ENCODE measurements at regions not wholly inside any gene's neighbourhood (a gene's known extent, or its start where the extent isn't known, plus 50 kb on each side); places are given as distances from the start of the nearest gene placed in this dataset.

DNA sequence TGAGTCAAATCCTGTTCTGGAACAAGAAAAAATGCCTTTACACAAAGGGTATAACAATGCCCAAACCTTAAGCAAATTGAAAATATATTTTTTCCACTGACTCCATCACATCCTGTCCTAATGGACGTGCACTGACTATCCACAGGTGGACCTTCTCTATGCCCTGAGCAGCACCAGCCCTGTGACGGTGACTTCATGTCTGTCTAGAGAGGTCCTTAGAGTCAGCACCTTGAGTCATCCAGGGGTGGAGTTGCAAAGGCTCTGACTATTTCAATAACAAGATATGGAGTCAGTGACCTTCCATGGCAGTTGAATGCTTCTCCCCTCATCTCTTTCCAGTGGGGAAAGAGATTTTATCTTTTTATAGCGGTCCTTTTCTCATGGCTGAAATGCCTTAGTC, 78.0 kb downstream of the YIPF5 start:
- H3K27ac ChIP-seq = no peak overlapping the region
- no peak for TF ChIP-seq ZFX (IDR thresholded peaks at IDR 0.05; ENCODE audit: borderline replicate concordance)
- TF ChIP-seq, protein P1, sequence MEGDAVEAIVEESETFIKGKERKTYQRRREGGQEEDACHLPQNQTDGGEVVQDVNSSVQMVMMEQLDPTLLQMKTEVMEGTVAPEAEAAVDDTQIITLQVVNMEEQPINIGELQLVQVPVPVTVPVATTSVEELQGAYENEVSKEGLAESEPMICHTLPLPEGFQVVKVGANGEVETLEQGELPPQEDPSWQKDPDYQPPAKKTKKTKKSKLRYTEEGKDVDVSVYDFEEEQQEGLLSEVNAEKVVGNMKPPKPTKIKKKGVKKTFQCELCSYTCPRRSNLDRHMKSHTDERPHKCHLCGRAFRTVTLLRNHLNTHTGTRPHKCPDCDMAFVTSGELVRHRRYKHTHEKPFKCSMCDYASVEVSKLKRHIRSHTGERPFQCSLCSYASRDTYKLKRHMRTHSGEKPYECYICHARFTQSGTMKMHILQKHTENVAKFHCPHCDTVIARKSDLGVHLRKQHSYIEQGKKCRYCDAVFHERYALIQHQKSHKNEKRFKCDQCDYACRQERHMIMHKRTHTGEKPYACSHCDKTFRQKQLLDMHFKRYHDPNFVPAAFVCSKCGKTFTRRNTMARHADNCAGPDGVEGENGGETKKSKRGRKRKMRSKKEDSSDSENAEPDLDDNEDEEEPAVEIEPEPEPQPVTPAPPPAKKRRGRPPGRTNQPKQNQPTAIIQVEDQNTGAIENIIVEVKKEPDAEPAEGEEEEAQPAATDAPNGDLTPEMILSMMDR (IDR thresholded peaks at IDR 0.05) = no peak

DNA sequence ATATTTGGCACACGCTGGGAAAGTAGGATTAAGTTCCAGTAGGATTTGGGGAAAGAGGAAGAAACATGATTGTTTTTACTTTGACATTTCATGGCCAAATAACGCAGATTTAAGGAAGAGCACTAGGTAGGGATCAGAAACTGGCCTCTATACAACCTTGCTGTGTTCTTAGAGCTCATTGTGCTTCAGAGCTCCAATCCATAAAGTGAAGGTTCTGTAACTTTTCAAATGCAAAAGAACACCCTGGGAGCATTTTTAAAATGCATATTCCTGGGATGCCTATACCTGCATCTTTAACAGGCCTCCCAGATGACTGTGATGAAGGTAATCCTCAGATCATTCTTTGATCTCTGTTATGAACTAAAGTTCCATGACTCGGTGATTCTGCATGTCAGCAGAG, 77.1 kb downstream of the YIPF5 start:
- no peak overlapping the region for H3K27ac ChIP-seq
- TF ChIP-seq, protein P1 (IDR thresholded peaks at IDR 0.05) = no peak
- TF ChIP-seq ZFX (IDR thresholded peaks at IDR 0.05; ENCODE audit: borderline replicate concordance) = no peak

DNA sequence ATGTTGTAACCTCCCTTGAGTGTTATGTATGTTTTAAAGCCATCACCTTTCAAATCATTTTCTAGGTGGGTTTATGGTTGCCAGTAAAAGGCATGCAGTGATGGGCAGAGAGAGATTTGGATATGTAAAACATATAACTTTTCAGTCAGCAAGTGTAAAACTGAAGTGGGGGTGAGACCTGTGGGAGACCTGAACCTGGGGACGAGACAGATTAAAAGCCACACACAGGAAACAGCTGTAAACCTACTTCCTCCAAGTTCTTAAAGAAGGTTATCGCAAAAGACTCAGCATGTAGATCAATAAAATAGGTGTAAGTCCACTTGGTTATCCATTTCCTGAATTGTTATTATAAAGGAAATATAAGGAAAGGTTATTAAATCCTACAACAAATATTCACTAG, 76.6 kb downstream of the YIPF5 start:
- H3K27ac ChIP-seq = no peak overlapping the region
- no peak for TF ChIP-seq ZFX (IDR thresholded peaks at IDR 0.05; ENCODE audit: borderline replicate concordance)

DNA sequence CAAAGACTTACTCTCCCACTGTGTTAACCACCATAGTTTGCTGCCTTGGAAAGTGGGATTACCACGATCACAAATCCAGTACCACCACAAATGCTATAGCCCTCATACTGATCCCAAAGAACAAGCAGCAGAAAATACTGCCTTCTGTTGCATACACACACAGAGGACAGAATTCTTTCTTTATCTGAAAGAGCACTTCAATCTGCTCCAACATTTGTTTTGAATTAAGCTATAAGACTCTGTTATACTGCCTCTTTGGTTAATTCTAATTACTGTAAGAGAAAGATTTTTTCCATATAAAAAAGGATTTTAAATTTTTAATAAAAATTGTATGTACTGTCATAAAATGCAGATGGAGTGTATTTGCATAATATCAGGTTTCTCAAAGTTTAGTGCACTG, 69.8 kb downstream of the YIPF5 start:
- H3K27ac ChIP-seq = no peak overlapping the region
- TF ChIP-seq, protein P1 (IDR thresholded peaks at IDR 0.05) = no peak
- no peak for TF ChIP-seq ZFX (IDR thresholded peaks at IDR 0.05; ENCODE audit: borderline replicate concordance)

DNA sequence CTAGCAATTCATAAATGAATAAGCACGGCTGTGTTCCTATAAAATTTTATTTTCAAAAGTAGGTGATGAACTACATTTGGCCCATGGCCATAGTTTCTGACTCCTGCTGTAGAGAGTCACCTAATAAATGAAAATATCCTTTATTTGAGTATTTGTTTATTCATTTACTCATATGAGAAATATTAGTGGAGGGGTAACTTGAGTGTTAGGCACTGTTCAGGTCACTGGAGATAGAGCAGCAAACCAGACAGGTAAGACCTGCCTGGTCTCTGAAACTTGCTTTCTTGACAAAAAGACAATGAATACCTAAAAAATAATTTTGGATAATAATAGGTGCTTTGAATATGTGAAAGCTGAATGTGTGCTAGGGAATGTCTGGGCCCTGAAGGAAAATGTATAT, 68.8 kb downstream of the YIPF5 start:
- TF ChIP-seq ZFX (IDR thresholded peaks at IDR 0.05; ENCODE audit: borderline replicate concordance) = no peak
- TF ChIP-seq, protein P1 (IDR thresholded peaks at IDR 0.05) = no peak
- H3K27ac ChIP-seq = no peak overlapping the region

DNA sequence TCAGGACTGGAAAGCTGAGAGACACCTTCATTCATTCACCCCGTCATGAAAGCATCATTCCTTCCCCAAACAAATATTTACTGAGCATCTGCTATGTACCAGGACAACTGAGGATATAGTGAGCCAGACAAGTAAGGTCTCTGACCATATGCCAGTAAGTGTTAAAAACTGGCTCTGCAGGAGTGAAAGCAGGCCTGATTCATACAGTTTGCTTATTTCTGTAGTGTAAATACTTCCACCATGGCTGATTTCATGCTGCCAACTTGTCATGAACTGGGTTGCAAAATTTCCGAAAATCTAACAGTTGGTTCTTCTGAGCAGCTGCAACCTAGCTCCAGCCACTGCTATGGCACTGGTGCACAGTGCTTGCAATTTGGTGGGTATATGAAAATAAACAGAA, 68.1 kb downstream of the YIPF5 start:
- H3K27ac ChIP-seq = no peak overlapping the region
- TF ChIP-seq ZFX (IDR thresholded peaks at IDR 0.05; ENCODE audit: borderline replicate concordance) = no peak
- TF ChIP-seq, protein P1 (IDR thresholded peaks at IDR 0.05) = no peak

DNA sequence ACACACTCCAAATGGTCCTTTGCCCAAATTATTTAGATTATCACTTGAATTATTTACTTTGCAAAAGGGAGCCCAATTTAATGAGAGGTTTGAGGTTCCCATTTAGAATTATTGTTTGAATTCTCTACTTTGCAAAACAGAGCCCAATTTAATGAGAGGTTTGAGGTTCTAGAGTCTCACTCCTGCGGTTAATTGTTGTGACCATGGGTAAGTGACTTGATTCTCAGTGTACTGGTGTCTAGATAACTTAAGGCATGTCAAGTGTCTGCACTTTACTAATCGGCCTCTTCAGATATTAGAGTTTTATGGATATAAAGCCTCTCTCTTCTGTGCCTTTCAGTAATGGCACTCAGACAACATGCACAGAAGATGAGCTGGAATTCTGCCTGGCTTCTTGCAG, 67.5 kb downstream of the YIPF5 start:
- no peak overlapping the region for H3K27ac ChIP-seq
- TF ChIP-seq ZFX (IDR thresholded peaks at IDR 0.05; ENCODE audit: borderline replicate concordance) = no peak
- TF ChIP-seq, protein P1 (IDR thresholded peaks at IDR 0.05) = no peak

All from 22Rv1 (cell line).